VCaP (cell line): ENCODE measurements at regions not wholly inside any gene's neighbourhood (a gene's known extent, or its start where the extent isn't known, plus 50 kb on each side); places are given as distances from the start of the nearest gene placed in this dataset.

Experiments
- H3K27ac ChIP-seq: fragments of 450-650 bp; 2 replicates; pipeline ENCODE4 v1.5.1; 2017
- TF ChIP-seq, protein P1 (sequence below): fragments of 450-650 bp; conservative IDR thresholded peaks from 2 replicates; pipeline ENCODE4 v1.5.1; 2017; ENCODE audit warnings: mild to moderate bottlenecking, moderate library complexity

- TF ChIP-seq, protein P1, sequence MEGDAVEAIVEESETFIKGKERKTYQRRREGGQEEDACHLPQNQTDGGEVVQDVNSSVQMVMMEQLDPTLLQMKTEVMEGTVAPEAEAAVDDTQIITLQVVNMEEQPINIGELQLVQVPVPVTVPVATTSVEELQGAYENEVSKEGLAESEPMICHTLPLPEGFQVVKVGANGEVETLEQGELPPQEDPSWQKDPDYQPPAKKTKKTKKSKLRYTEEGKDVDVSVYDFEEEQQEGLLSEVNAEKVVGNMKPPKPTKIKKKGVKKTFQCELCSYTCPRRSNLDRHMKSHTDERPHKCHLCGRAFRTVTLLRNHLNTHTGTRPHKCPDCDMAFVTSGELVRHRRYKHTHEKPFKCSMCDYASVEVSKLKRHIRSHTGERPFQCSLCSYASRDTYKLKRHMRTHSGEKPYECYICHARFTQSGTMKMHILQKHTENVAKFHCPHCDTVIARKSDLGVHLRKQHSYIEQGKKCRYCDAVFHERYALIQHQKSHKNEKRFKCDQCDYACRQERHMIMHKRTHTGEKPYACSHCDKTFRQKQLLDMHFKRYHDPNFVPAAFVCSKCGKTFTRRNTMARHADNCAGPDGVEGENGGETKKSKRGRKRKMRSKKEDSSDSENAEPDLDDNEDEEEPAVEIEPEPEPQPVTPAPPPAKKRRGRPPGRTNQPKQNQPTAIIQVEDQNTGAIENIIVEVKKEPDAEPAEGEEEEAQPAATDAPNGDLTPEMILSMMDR: peak; percentile 32; the same call in 1 of the 2 replicates
Measured at GRCh38 chr2:18482666-18483065, 77.8 kb downstream of the RDH14 start.

GRCh38 chr2:18479947-18480369 is 80.5 kb downstream of the RDH14 start:
- TF ChIP-seq, protein P1: no peak
- H3K27ac ChIP-seq: peak overlapping the region; percentile 15; the same call in 1 of the 2 replicates

More at GRCh38 chr2:18482666-18483065, 77.8 kb downstream of the RDH14 start:
- H3K27ac ChIP-seq: no peak overlapping the region

DNA sequence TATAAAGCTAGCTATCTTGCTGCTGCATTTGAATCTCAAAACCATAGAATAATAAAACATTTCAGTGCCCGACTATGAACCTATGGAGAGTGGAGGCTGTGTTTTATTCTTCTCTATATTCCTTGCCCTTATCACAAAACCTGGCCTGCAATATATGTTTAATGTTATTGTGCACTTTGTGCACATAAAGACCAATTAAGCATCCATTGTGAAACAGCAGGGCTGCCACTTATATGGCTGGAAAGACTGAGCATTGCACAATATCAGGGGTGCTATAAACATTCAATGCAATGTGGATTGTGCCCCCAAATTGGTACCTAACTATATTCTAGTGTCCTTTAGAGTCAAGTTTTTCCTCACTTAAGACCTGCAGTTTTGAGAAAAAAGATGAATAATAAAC is 83.2 kb downstream of the RDH14 start:
- TF ChIP-seq, protein P1: no peak
- no peak overlapping the region for H3K27ac ChIP-seq

GRCh38 chr2:18476484-18476883 is 84.0 kb downstream of the RDH14 start:
- H3K27ac ChIP-seq: no peak overlapping the region
- TF ChIP-seq, protein P1: no peak

DNA sequence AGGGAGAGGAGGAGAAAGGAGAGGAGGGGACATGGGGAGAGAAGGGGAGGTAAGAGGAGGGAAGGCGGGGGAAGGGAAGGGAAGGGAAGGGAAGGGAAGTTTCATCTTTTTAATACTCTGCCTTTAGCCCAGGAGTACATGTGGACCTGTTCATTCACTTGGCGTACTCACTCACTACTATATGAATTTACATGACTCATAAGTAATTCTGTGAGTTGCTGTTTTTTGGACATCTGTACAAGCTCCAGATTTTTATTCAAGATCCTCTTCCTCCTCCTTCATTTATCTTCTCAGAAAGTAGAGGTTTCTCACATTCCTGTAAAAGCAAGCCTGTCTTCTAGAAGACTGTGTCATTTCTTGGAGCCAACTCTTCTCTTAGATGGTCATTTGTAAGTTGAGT is 84.6 kb downstream of the RDH14 start:
- TF ChIP-seq, protein P1: no peak
- no peak overlapping the region for H3K27ac ChIP-seq

GRCh38 chr2:18474700-18475099 is 85.8 kb downstream of the RDH14 start:
- TF ChIP-seq, protein P1: no peak

GRCh38 chr2:18473241-18474181 is 86.9 kb downstream of the RDH14 start:
- TF ChIP-seq, protein P1: no peak
- H3K27ac ChIP-seq: no peak overlapping the region

More at GRCh38 chr2:18474700-18475099, 85.8 kb downstream of the RDH14 start:
- no peak overlapping the region for H3K27ac ChIP-seq
